ENCODE measurements at regions not wholly inside any gene's neighbourhood (a gene's known extent, or its start where the extent isn't known, plus 50 kb on each side); places are given as distances from the start of the nearest gene placed in this dataset.

DNA sequence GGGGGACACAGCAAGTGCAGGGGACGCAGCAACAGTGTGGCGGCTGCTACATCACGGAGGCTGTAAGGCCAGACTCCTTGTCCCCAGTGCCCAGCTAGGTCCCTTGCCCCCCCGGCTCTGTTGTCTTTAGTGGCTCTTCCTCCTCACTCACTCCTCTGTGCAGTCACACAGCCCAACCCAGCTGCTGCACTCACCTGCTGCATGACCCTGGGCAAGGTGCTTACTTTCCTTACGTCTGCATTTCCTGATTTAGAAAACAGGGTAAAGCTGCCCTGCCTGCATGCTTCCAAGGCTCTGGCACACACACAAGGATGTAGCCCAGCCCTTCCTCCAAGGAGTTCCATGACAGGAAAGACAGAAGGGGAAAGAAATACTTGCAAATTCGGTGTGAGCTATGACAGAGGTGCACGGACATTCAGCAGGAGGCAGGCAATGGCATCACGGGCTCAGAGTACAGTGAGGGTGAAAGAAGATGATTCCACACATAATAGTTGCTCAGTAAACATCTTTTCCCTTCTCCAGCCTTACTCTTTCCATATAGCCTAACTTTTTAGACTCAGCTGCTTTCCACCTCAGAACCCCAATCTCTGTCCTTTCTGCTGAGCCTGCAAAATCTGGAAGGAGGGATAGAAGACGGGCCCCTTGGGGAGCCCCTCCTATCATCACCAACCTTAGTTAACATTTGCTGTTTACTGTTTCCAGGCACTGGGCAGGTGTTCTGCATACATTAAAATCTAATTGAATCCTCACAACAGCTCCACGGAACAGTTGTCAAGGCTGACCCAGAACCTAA lies 150.9 kb downstream of the MRM1 start:
- no peaks in the 10 kb centered on the region for H3K27me3 ChIP-seq (ENCODE audit: insufficient read depth)
- no peaks in the 10 kb centered on the region for H4K20me1 ChIP-seq (replicated peaks; ENCODE audit: insufficient read depth)
- Mint-ChIP-seq H3K4me1 (peaks cover 14% of the 10 kb centered on the region), H3K9me3 (no peaks in the 10 kb centered on the region), H3K4me3 (no peak overlapping the region), H3K27ac (no peak overlapping the region), H3K27me3 (ENCODE audit: insufficient read depth, low read depth, poor library complexity) (peaks cover 4% of the 10 kb centered on the region), H3K36me3 (ENCODE audit: low read depth) (no peaks in the 10 kb centered on the region; the same call in 2 of the 3 replicates)
- H3K4me1 ChIP-seq (ENCODE audit: insufficient read depth): no peaks in the 10 kb centered on the region
- DNase-seq (ENCODE audit: low spot score) (no peak), ATAC-seq (no peak)
- no peaks in the 10 kb centered on the region for H3K9me2 ChIP-seq (ENCODE audit: insufficient read depth)
- H2AFZ ChIP-seq: no peak overlapping the region; the same call in 1 of the 2 replicates
- no peak overlapping the region for H3K27ac ChIP-seq (ENCODE audit: low read depth)
- H3K36me3 ChIP-seq (ENCODE audit: insufficient read depth): no peaks in the 10 kb centered on the region
- TF ChIP-seq CREB1 (CRISPR knock-in tag; IDR thresholded peaks at IDR 0.05; ENCODE audit: low read depth) (no peak), ZNF331 (CRISPR knock-in tag; IDR thresholded peaks at IDR 0.05; ENCODE audit: low read depth) (no peak), EZH2 (IDR thresholded peaks at IDR 0.05; ENCODE audit: low read depth, unreplicated experiment) (no peak), POLR2AphosphoS5 (IDR thresholded peaks at IDR 0.05; ENCODE audit: low read depth) (no peak), EZH2phosphoT487 (IDR thresholded peaks at IDR 0.05; ENCODE audit: unreplicated experiment) (no peak), JUNB (IDR thresholded peaks at IDR 0.05; ENCODE audit: unreplicated experiment) (no peak), STAT1 (IDR thresholded peaks at IDR 0.05; ENCODE audit: unreplicated experiment) (no peak), ZNF114 (CRISPR knock-in tag; IDR thresholded peaks at IDR 0.05) (no peak)
- TF ChIP-seq, protein P1, sequence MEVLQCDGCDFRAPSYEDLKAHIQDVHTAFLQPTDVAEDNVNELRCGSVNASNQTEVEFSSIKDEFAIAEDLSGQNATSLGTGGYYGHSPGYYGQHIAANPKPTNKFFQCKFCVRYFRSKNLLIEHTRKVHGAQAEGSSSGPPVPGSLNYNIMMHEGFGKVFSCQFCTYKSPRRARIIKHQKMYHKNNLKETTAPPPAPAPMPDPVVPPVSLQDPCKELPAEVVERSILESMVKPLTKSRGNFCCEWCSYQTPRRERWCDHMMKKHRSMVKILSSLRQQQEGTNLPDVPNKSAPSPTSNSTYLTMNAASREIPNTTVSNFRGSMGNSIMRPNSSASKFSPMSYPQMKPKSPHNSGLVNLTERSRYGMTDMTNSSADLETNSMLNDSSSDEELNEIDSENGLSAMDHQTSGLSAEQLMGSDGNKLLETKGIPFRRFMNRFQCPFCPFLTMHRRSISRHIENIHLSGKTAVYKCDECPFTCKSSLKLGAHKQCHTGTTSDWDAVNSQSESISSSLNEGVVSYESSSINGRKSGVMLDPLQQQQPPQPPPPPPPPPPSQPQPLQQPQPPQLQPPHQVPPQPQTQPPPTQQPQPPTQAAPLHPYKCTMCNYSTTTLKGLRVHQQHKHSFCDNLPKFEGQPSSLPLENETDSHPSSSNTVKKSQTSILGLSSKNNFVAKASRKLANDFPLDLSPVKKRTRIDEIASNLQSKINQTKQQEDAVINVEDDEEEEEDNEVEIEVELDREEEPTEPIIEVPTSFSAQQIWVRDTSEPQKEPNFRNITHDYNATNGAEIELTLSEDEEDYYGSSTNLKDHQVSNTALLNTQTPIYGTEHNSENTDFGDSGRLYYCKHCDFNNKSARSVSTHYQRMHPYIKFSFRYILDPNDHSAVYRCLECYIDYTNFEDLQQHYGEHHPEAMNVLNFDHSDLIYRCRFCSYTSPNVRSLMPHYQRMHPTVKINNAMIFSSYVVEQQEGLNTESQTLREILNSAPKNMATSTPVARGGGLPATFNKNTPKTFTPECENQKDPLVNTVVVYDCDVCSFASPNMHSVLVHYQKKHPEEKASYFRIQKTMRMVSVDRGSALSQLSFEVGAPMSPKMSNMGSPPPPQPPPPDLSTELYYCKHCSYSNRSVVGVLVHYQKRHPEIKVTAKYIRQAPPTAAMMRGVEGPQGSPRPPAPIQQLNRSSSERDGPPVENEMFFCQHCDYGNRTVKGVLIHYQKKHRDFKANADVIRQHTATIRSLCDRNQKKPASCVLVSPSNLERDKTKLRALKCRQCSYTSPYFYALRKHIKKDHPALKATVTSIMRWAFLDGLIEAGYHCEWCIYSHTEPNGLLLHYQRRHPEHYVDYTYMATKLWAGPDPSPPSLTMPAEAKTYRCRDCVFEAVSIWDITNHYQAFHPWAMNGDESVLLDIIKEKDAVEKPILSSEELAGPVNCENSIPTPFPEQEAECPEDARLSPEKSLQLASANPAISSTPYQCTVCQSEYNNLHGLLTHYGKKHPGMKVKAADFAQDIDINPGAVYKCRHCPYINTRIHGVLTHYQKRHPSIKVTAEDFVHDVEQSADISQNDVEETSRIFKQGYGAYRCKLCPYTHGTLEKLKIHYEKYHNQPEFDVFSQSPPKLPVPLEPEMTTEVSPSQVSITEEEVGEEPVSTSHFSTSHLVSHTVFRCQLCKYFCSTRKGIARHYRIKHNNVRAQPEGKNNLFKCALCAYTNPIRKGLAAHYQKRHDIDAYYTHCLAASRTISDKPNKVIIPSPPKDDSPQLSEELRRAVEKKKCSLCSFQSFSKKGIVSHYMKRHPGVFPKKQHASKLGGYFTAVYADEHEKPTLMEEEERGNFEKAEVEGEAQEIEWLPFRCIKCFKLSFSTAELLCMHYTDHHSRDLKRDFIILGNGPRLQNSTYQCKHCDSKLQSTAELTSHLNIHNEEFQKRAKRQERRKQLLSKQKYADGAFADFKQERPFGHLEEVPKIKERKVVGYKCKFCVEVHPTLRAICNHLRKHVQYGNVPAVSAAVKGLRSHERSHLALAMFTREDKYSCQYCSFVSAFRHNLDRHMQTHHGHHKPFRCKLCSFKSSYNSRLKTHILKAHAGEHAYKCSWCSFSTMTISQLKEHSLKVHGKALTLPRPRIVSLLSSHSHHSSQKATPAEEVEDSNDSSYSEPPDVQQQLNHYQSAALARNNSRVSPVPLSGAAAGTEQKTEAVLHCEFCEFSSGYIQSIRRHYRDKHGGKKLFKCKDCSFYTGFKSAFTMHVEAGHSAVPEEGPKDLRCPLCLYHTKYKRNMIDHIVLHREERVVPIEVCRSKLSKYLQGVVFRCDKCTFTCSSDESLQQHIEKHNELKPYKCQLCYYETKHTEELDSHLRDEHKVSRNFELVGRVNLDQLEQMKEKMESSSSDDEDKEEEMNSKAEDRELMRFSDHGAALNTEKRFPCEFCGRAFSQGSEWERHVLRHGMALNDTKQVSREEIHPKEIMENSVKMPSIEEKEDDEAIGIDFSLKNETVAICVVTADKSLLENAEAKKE (CRISPR knock-in tag; IDR thresholded peaks at IDR 0.05): no peak
- H3K4me3 ChIP-seq: no peak overlapping the region
- no peak overlapping the region for H3K4me2 ChIP-seq
- H3F3A ChIP-seq (replicated peaks; ENCODE audit: low read depth): no peaks in the 10 kb centered on the region
- no peaks in the 10 kb centered on the region for H3K79me2 ChIP-seq (replicated peaks; ENCODE audit: insufficient read depth)

Measured in GM23338 (cell line).